Chondrocyte (in vitro differentiated cells): ENCODE measurements at regions not wholly inside any gene's neighbourhood (a gene's known extent, or its start where the extent isn't known, plus 50 kb on each side); places are given as distances from the start of the nearest gene placed in this dataset.

ENCODE experiments used
- DNase-seq: peaks from one replicate; pipeline ENCODE4 v3.0.0; 2021; ENCODE audit warnings: mixed read lengths, low spot score
- H3K27ac Mint-ChIP-seq: one replicate; pipeline ENCODE4 v1.8.0; 2021; ENCODE audit warnings: mild to moderate bottlenecking, moderate library complexity, mixed read lengths; ENCODE audit not compliant: unreplicated experiment
- H3K27me3 Mint-ChIP-seq: 2 replicates; pipeline ENCODE4 v1.8.0; 2021; ENCODE audit warnings: low read depth, mixed read lengths
- H3K36me3 Mint-ChIP-seq: 2 replicates; pipeline ENCODE4 v1.8.0; 2021; ENCODE audit warnings: low read depth, mixed read lengths
- H3K4me1 Mint-ChIP-seq: 2 replicates; pipeline ENCODE4 v1.8.0; 2021; ENCODE audit warnings: low read depth, mild to moderate bottlenecking, mixed read lengths
- H3K4me3 Mint-ChIP-seq: one replicate; pipeline ENCODE4 v1.8.0; 2021; ENCODE audit warnings: mild to moderate bottlenecking, moderate library complexity, mixed read lengths; ENCODE audit not compliant: unreplicated experiment
- H3K9me3 Mint-ChIP-seq: 2 replicates; pipeline ENCODE4 v1.8.0; 2021; ENCODE audit warnings: low read depth, mixed read lengths
- CTCF ChIP-seq: fragments of 200-600 bp; sonication (generic); IDR thresholded peaks from 2 replicates; pipeline ENCODE4 v1.5.0; 2021; ENCODE audit warnings: antibody characterized with exemption, mild to moderate bottlenecking, moderate library complexity

GRCh38 chr3:116524453-116525210 lies 79.3 kb upstream of the LSAMP start:
- Mint-ChIP-seq H3K27me3 (no peaks in the 10 kb centered on the region), H3K9me3 (no peaks in the 10 kb centered on the region), H3K4me1 (no peaks in the 10 kb centered on the region), H3K36me3 (no peaks in the 10 kb centered on the region), H3K27ac (no peak overlapping the region), H3K4me3 (no peak overlapping the region)
- DNase-seq = no peak
- no peak for TF ChIP-seq CTCF

- H3K36me3 Mint-ChIP-seq = no peaks in the 10 kb centered on the region
- no peak for DNase-seq
- H3K27me3 Mint-ChIP-seq = peaks cover 4% of the 10 kb centered on the region
- H3K4me1 Mint-ChIP-seq = no peaks in the 10 kb centered on the region
- TF ChIP-seq CTCF = no peak
- no peak overlapping the region for H3K27ac Mint-ChIP-seq
- no peak overlapping the region for H3K4me3 Mint-ChIP-seq
- no peaks in the 10 kb centered on the region for H3K9me3 Mint-ChIP-seq
These were observed 107.0 kb upstream of the LSAMP start for GRCh38 chr3:116552246-116552645.

DNA sequence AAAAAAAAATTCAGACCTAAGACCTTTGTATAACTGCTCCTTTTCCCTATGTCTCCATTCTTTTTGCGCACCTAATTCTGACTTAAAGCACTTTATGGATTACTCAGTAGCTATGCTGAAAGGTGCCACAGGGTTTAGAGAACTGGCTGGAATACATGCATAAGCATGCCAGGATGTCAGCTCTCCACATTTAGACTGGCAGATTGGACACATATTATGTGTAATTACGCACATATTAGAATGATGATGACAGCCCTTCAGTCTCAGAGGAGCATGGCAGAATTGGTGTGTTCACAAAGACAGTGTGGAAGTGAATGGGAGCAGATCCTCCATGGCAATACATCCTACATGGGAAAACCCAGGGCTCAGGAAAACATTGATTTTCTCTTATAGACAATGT lies 108.1 kb upstream of the LSAMP start:
- Mint-ChIP-seq H3K27ac (no peak overlapping the region), H3K36me3 (no peaks in the 10 kb centered on the region)

GRCh38 chr3:116561529-116561928 lies 116.2 kb upstream of the LSAMP start:
- TF ChIP-seq CTCF = no peak
- no peaks in the 10 kb centered on the region for H3K9me3 Mint-ChIP-seq
- no peak for DNase-seq
- H3K27me3 Mint-ChIP-seq = no peaks in the 10 kb centered on the region
- H3K4me1 Mint-ChIP-seq = no peaks in the 10 kb centered on the region
- H3K27ac Mint-ChIP-seq = no peak overlapping the region
- H3K36me3 Mint-ChIP-seq = no peaks in the 10 kb centered on the region
- no peak overlapping the region for H3K4me3 Mint-ChIP-seq

More for the DNA sequence above, 108.1 kb upstream of the LSAMP start:
- Mint-ChIP-seq H3K9me3 (no peaks in the 10 kb centered on the region), H3K4me1 (no peaks in the 10 kb centered on the region), H3K4me3 (no peak overlapping the region), H3K27me3 (peaks cover 2% of the 10 kb centered on the region)
- no peak for TF ChIP-seq CTCF
- no peak for DNase-seq

GRCh38 chr3:116563351-116563750 lies 118.1 kb upstream of the LSAMP start:
- no peaks in the 10 kb centered on the region for H3K27me3 Mint-ChIP-seq
- DNase-seq = no peak
- no peaks in the 10 kb centered on the region for H3K9me3 Mint-ChIP-seq
- no peak overlapping the region for H3K27ac Mint-ChIP-seq
- no peaks in the 10 kb centered on the region for H3K4me1 Mint-ChIP-seq
- no peak for TF ChIP-seq CTCF
- no peak overlapping the region for H3K4me3 Mint-ChIP-seq
- no peaks in the 10 kb centered on the region for H3K36me3 Mint-ChIP-seq
